GM23338 (cell line): ENCODE measurements at regions not wholly inside any gene's neighbourhood (a gene's known extent, or its start where the extent isn't known, plus 50 kb on each side); places are given as distances from the start of the nearest gene placed in this dataset.
A peak's percentile ranks its signal among the peaks of the same experiment; 100 is the strongest.

Source experiments
- ATAC-seq: fragments of 200-7000 bp; cut with Tn5 transposase; 3 replicates; pipeline ENCODE4 v1.9.1; 2020
- DNase-seq: peaks from one replicate; pipeline ENCODE4 v3.0.0-alpha.2; 2015; ENCODE audit warnings: low spot score
- H2AFZ ChIP-seq: fragments of 200-600 bp; sonication (generic); 2 replicates; pipeline ENCODE4 v1.8.0; 2016; ENCODE audit warnings: antibody characterized with exemption, mild to moderate bottlenecking, moderate library complexity
- H3F3A ChIP-seq: fragments of 200-600 bp; sonication (generic); replicated peaks from 2 replicates; pipeline ENCODE4 v1.8.0; 2017; ENCODE audit warnings: antibody characterized with exemption, mixed run types, low read depth
- H3K27ac ChIP-seq: fragments of 200-600 bp; sonication (generic); 2 replicates; pipeline ENCODE4 v1.6.1; 2016; ENCODE audit warnings: low read depth
- H3K27me3 ChIP-seq: fragments of 200-600 bp; sonication (generic); 2 replicates; pipeline ENCODE4 v1.8.0; 2016; ENCODE audit warnings: mild to moderate bottlenecking, mixed run types, moderate library complexity; ENCODE audit not compliant: insufficient read depth
- H3K36me3 ChIP-seq: fragments of 200-600 bp; sonication (generic); 2 replicates; pipeline ENCODE4 v1.8.0; 2016; ENCODE audit warnings: mild to moderate bottlenecking; ENCODE audit not compliant: insufficient read depth
- H3K4me1 ChIP-seq: fragments of 200-600 bp; sonication (generic); 2 replicates; pipeline ENCODE4 v1.8.0; 2016; ENCODE audit warnings: mild to moderate bottlenecking, moderate library complexity; ENCODE audit not compliant: insufficient read depth
- H3K4me2 ChIP-seq: fragments of 200-600 bp; sonication (generic); 2 replicates; pipeline ENCODE4 v1.7.1; 2017; ENCODE audit warnings: mixed run types
- H3K4me3 ChIP-seq: fragments of 200-600 bp; sonication (generic); 2 replicates; pipeline ENCODE4 v1.6.1; 2016; ENCODE audit warnings: mixed run types
- H3K79me2 ChIP-seq: fragments of 200-600 bp; sonication (generic); replicated peaks from 2 replicates; pipeline ENCODE4 v1.8.0; 2017; ENCODE audit warnings: mild to moderate bottlenecking; ENCODE audit not compliant: insufficient read depth
- H3K9me2 ChIP-seq: fragments of 200-600 bp; sonication (generic); 2 replicates; pipeline ENCODE4 v1.8.0; 2017; ENCODE audit not compliant: insufficient read depth
- H4K20me1 ChIP-seq: fragments of 200-600 bp; sonication (generic); replicated peaks from 2 replicates; pipeline ENCODE4 v1.8.0; 2017; ENCODE audit warnings: mild to moderate bottlenecking; ENCODE audit not compliant: insufficient read depth
- H3K27ac Mint-ChIP-seq: 2 replicates; pipeline ENCODE4 v1.8.0; 2020; ENCODE audit warnings: inconsistent platforms, mild to moderate bottlenecking, moderate library complexity, mixed read lengths
- H3K27me3 Mint-ChIP-seq: 3 replicates; pipeline ENCODE4 v1.8.0; 2022; ENCODE audit warnings: low read depth, mild to moderate bottlenecking, moderate library complexity, mixed read lengths, inconsistent platforms; ENCODE audit not compliant: insufficient read depth, poor library complexity
- H3K36me3 Mint-ChIP-seq: 3 replicates; pipeline ENCODE4 v1.8.0; 2021; ENCODE audit warnings: low read depth, mild to moderate bottlenecking, inconsistent platforms, moderate library complexity, mixed read lengths
- H3K4me1 Mint-ChIP-seq: 3 replicates; pipeline ENCODE4 v1.8.0; 2020; ENCODE audit warnings: mild to moderate bottlenecking, inconsistent platforms, mixed read lengths
- H3K4me3 Mint-ChIP-seq: 3 replicates; pipeline ENCODE4 v1.8.0; 2021; ENCODE audit warnings: moderate library complexity, mild to moderate bottlenecking, inconsistent platforms, mixed read lengths
- H3K9me3 Mint-ChIP-seq: 3 replicates; pipeline ENCODE4 v1.8.0; 2020; ENCODE audit warnings: moderate library complexity, mild to moderate bottlenecking, inconsistent platforms, mixed read lengths
- CTCF ChIP-seq, 2 experiments: fragments of 200-600 bp in 1 of 2; sonication (generic) in 1 of 2; conservative IDR thresholded peaks; 2 replicates each; pipeline versions ENCODE4 v1.5.1 to v1.6.1; 2016 to 2017; ENCODE audit warnings: antibody characterized with exemption in 2 of 2, low read depth in 2 of 2, mild to moderate bottlenecking in 2 of 2, moderate library complexity in 1 of 2
- EZH2phosphoT487 ChIP-seq: fragments of 200-600 bp; sonication (generic); IDR thresholded peaks from one replicate; pipeline ENCODE4 v1.8.1; 2018; ENCODE audit warnings: antibody characterized with exemption; ENCODE audit not compliant: unreplicated experiment
- REST ChIP-seq: IDR thresholded peaks from one replicate; pipeline ENCODE4 v1.6.1; 2018; ENCODE audit warnings: antibody characterized with exemption; ENCODE audit not compliant: unreplicated experiment
- STAT1 ChIP-seq: IDR thresholded peaks from one replicate; pipeline ENCODE4 v1.6.1; 2016; ENCODE audit warnings: antibody characterized with exemption; ENCODE audit not compliant: unreplicated experiment
- ZNF114 ChIP-seq: fragments of 250-450 bp; sonication (Bioruptor Pico); IDR thresholded peaks from 2 replicates; pipeline ENCODE4 v1.5.0; 2020; ENCODE audit warnings: mild to moderate bottlenecking, moderate library complexity
- ZNF331 ChIP-seq: fragments of 250-450 bp; sonication (Bioruptor Pico); IDR thresholded peaks from 2 replicates; pipeline ENCODE4 v1.5.0; 2020; ENCODE audit warnings: low read depth, mild to moderate bottlenecking, moderate library complexity

GRCh38 chr2:122519821-122520611, 764.6 kb downstream of the TSN start:
- Mint-ChIP-seq H3K36me3 (peaks cover 16% of the 10 kb centered on the region), H3K27me3 (peaks cover 2% of the 10 kb centered on the region), H3K27ac (no peak overlapping the region), H3K4me3 (no peak overlapping the region), H3K4me1 (peaks cover 44% of the 10 kb centered on the region), H3K9me3 (peaks cover 9% of the 10 kb centered on the region)
- peaks cover 39% of the 10 kb centered on the region for H3K4me1 ChIP-seq
- no peaks in the 10 kb centered on the region for H3F3A ChIP-seq
- no peak overlapping the region for H3K4me3 ChIP-seq
- H3K27ac ChIP-seq = no peak overlapping the region
- DNase-seq (no peak), ATAC-seq (no peak)
- H3K9me2 ChIP-seq = no peaks in the 10 kb centered on the region
- H3K36me3 ChIP-seq = no peaks in the 10 kb centered on the region
- H3K27me3 ChIP-seq = no peaks in the 10 kb centered on the region
- TF ChIP-seq EZH2phosphoT487 (no peak), CTCF (conservative IDR thresholded peaks at IDR 0.05; ENCODE audit: low read depth in 2 of 2) (no peak), ZNF331 (no peak), ZNF114 (CRISPR knock-in tag) (no peak), REST (no peak)
- H2AFZ ChIP-seq = no peak overlapping the region
- H3K79me2 ChIP-seq = no peaks in the 10 kb centered on the region
- no peak overlapping the region for H3K4me2 ChIP-seq
- H4K20me1 ChIP-seq = no peaks in the 10 kb centered on the region

GRCh38 chr2:122523143-122523542, 767.7 kb downstream of the TSN start:
- DNase-seq (peak; percentile 52), ATAC-seq (peak; percentile 36; the same call in 1 of the 3 replicates)
- Histone ChIP-seq H3F3A (no peaks in the 10 kb centered on the region), H3K4me1 (peaks cover 15% of the 10 kb centered on the region), H3K27me3 (no peaks in the 10 kb centered on the region), H3K79me2 (no peaks in the 10 kb centered on the region), H4K20me1 (no peaks in the 10 kb centered on the region), H2AFZ (peak overlapping the region; percentile 19; the same call in 1 of the 2 replicates), H3K36me3 (no peaks in the 10 kb centered on the region), H3K9me2 (0 out of 2 replicates have a peak, but pooled peaks cover 9% of the 10 kb centered on the region), H3K4me3 (no peak overlapping the region), H3K27ac (no peak overlapping the region), H3K4me2 (no peak overlapping the region)
- TF ChIP-seq STAT1 = no peak
- TF ChIP-seq CTCF (conservative IDR thresholded peaks at IDR 0.05; ENCODE audit: low read depth in 2 of 2) = peak; percentile 47 to 55
- Mint-ChIP-seq H3K27me3 (peaks cover 2% of the 10 kb centered on the region), H3K36me3 (peaks cover 16% of the 10 kb centered on the region), H3K27ac (no peak overlapping the region), H3K4me3 (no peak overlapping the region), H3K4me1 (peaks cover 14% of the 10 kb centered on the region), H3K9me3 (peaks cover 9% of the 10 kb centered on the region)
